Endodermal cell (in vitro differentiated cells): ENCODE measurements at regions not wholly inside any gene's neighbourhood (a gene's known extent, or its start where the extent isn't known, plus 50 kb on each side); places are given as distances from the start of the nearest gene placed in this dataset.

Source experiments
- DNase-seq: peaks from one replicate; pipeline ENCODE4 v3.0.0-alpha.2; 2017
- H3K27ac ChIP-seq: 2 replicates; pipeline ENCODE4 v1.5.1; 2013; ENCODE audit warnings: mild to moderate bottlenecking, low read depth, low read length, moderate library complexity
- H3K27me3 ChIP-seq: 2 replicates; pipeline ENCODE4 v1.6.1; 2013; ENCODE audit warnings: mild to moderate bottlenecking, low read length, moderate library complexity; ENCODE audit not compliant: insufficient read depth, control insufficient read depth, poor library complexity, severe bottlenecking
- H3K36me3 ChIP-seq: 2 replicates; pipeline ENCODE4 v1.7.0; 2013; ENCODE audit warnings: mild to moderate bottlenecking, low read length, moderate library complexity; ENCODE audit not compliant: control insufficient read depth, insufficient read depth
- H3K4me1 ChIP-seq: one replicate; pipeline ENCODE4 v1.7.0; 2013; ENCODE audit warnings: low read length; ENCODE audit not compliant: control insufficient read depth, insufficient read depth
- H3K4me3 ChIP-seq: 2 replicates; pipeline ENCODE4 v1.5.1; 2013; ENCODE audit warnings: mild to moderate bottlenecking, low read length, moderate library complexity
- H3K9ac ChIP-seq: 2 replicates; pipeline ENCODE4 v1.6.1; 2013; ENCODE audit warnings: mild to moderate bottlenecking, low read length, moderate library complexity; ENCODE audit not compliant: poor library complexity, severe bottlenecking; ENCODE audit errors: extremely low read depth
- H3K9me3 ChIP-seq: 2 replicates; pipeline ENCODE4 v1.6.1; 2013; ENCODE audit warnings: mild to moderate bottlenecking, low read length, moderate library complexity; ENCODE audit not compliant: control insufficient read depth
- H3K27ac Mint-ChIP-seq: 2 replicates; pipeline ENCODE4 v1.8.0; 2020; ENCODE audit warnings: mixed read lengths
- H3K27me3 Mint-ChIP-seq: 2 replicates; pipeline ENCODE4 v1.8.0; 2021; ENCODE audit warnings: mild to moderate bottlenecking, mixed read lengths; ENCODE audit not compliant: insufficient read depth
- H3K36me3 Mint-ChIP-seq: 2 replicates; pipeline ENCODE4 v1.8.0; 2020; ENCODE audit warnings: low read depth, mixed read lengths
- H3K4me1 Mint-ChIP-seq: 2 replicates; pipeline ENCODE4 v1.8.0; 2020; ENCODE audit warnings: mixed read lengths
- H3K4me3 Mint-ChIP-seq: 2 replicates; pipeline ENCODE4 v1.8.0; 2020; ENCODE audit warnings: mild to moderate bottlenecking, moderate library complexity, mixed read lengths
- H3K9me3 Mint-ChIP-seq: 2 replicates; pipeline ENCODE4 v1.8.0; 2020; ENCODE audit warnings: mild to moderate bottlenecking, mixed read lengths
- CTCF ChIP-seq: fragments of 200-600 bp; sonication (generic); conservative IDR thresholded peaks from 2 replicates; pipeline ENCODE4 v1.5.0; 2021; ENCODE audit warnings: antibody characterized with exemption, mild to moderate bottlenecking
- whole genome bisulfite sequencing, 2 experiments: methylation state at CpG; one replicate each; pipeline versions ENCODE4 v1.1.5 to v1.1.7; 2013; ENCODE audit warnings: missing lambda C conversion rate in 2 of 2, mixed read lengths in 1 of 2; ENCODE audit not compliant: insufficient coverage in 1 of 2, insufficient read length in 1 of 2; 5-methylcytosine and 5-hydroxymethylcytosine counted together

GRCh38 chr4:133592106-133592505, 443.0 kb downstream of the PCDH10 start:
- no peaks in the 10 kb centered on the region for H3K36me3 Mint-ChIP-seq
- WGBS, 2 experiments: 71 to 76% methylated on average over 1 of the region's 1 CpG
- no peaks in the 10 kb centered on the region for H3K9me3 Mint-ChIP-seq
- peak overlapping the region; percentile 50 for H3K27ac Mint-ChIP-seq
- no peaks in the 10 kb centered on the region for H3K27me3 Mint-ChIP-seq
- Histone ChIP-seq H3K27ac (no peak overlapping the region), H3K4me3 (peak overlapping the region; percentile 50), H3K9me3 (no peaks in the 10 kb centered on the region), H3K36me3 (no peaks in the 10 kb centered on the region), H3K9ac (no peak overlapping the region), H3K4me1 (peaks cover 16% of the 10 kb centered on the region), H3K27me3 (no peaks in the 10 kb centered on the region)
- no peak overlapping the region for H3K4me3 Mint-ChIP-seq
- TF ChIP-seq CTCF: no peak
- DNase-seq: peak; percentile 54
- peaks cover 44% of the 10 kb centered on the region for H3K4me1 Mint-ChIP-seq

- no peaks in the 10 kb centered on the region for H3K27me3 ChIP-seq
- H3K36me3 ChIP-seq: no peaks in the 10 kb centered on the region
- H3K27ac ChIP-seq: no peak overlapping the region
- DNase-seq: no peak
- Mint-ChIP-seq H3K4me3 (no peak overlapping the region), H3K9me3 (peaks cover 11% of the 10 kb centered on the region), H3K27me3 (peaks cover 3% of the 10 kb centered on the region), H3K4me1 (peaks cover 19% of the 10 kb centered on the region), H3K27ac (no peak overlapping the region), H3K36me3 (peaks cover 8% of the 10 kb centered on the region)
- H3K4me3 ChIP-seq: peak overlapping the region; percentile 32
- H3K9ac ChIP-seq: no peak overlapping the region
- H3K9me3 ChIP-seq: peaks cover 12% of the 10 kb centered on the region
- H3K4me1 ChIP-seq: peaks cover 14% of the 10 kb centered on the region
- no peak for TF ChIP-seq CTCF
- 95 to 100% methylated on average over 2 of the region's 2 CpGs for WGBS, 2 experiments
These were observed 439.2 kb downstream of the PCDH10 start for GRCh38 chr4:133588306-133588705.

GRCh38 chr4:133585323-133585722, 436.2 kb downstream of the PCDH10 start:
- TF ChIP-seq CTCF: no peak
- Histone ChIP-seq H3K36me3 (no peaks in the 10 kb centered on the region), H3K9ac (no peak overlapping the region), H3K27me3 (no peaks in the 10 kb centered on the region), H3K27ac (no peak overlapping the region), H3K9me3 (peaks cover 12% of the 10 kb centered on the region), H3K4me1 (no peaks in the 10 kb centered on the region), H3K4me3 (no peak overlapping the region)
- peaks cover 3% of the 10 kb centered on the region for H3K27me3 Mint-ChIP-seq
- no peak for DNase-seq
- H3K9me3 Mint-ChIP-seq: peaks cover 11% of the 10 kb centered on the region
- H3K4me3 Mint-ChIP-seq: no peak overlapping the region
- H3K27ac Mint-ChIP-seq: no peak overlapping the region
- WGBS, 2 experiments: 95 to 96% methylated on average over 4 to 8 of the region's 8 CpGs
- peaks cover 8% of the 10 kb centered on the region for H3K36me3 Mint-ChIP-seq
- H3K4me1 Mint-ChIP-seq: no peaks in the 10 kb centered on the region
